Right lobe of liver (tissue), 4 donors: ENCODE measurements at regions not wholly inside any gene's neighbourhood (a gene's known extent, or its start where the extent isn't known, plus 50 kb on each side); places are given as distances from the start of the nearest gene placed in this dataset.

Experiments
- CTCF ChIP-seq, 4 donors: fragments of 200-600 bp in 3 of 4; fragments of 450-650 bp in 1 of 4; IDR thresholded peaks; one replicate each; pipeline versions ENCODE4 v1.5.1 to v1.8.0; 2016 to 2022; ENCODE audit warnings: antibody characterized with exemption in 4 of 4, mild to moderate bottlenecking in 2 of 4
- POLR2A ChIP-seq: fragments of 450-650 bp; IDR thresholded peaks from one replicate; pipeline ENCODE4 v1.6.1; 2017; ENCODE audit warnings: antibody characterized with exemption, mild to moderate bottlenecking
- donor health status: DM: no; HTN: no; CAD: no.
- donor health status: DM: no; HTN: no; CAD: no.
- donor health status: DM: no; HTN: yes; CAD: no.

GRCh38 chr6:25137480-25137879, 141.7 kb upstream of the CARMIL1 start:
- TF ChIP-seq POLR2A (no peak), CTCF (IDR thresholded peaks at IDR 0.05) (no peak)
